ENCODE measurements at regions not wholly inside any gene's neighbourhood (a gene's known extent, or its start where the extent isn't known, plus 50 kb on each side); places are given as distances from the start of the nearest gene placed in this dataset.

GRCh38 chr11:95584180-95584579 is 205.4 kb downstream of the FAM76B start:
- Histone ChIP-seq H3K27me3 (replicated peaks; ENCODE audit: control insufficient read depth, insufficient read depth, low read length) (no peaks in the 10 kb centered on the region), H3K4me3 (replicated peaks; ENCODE audit: low read depth, low read length) (no peak overlapping the region), H3K36me3 (ENCODE audit: control insufficient read depth, insufficient read depth, low read length) (no peaks in the 10 kb centered on the region)
- TF ChIP-seq, protein P1, sequence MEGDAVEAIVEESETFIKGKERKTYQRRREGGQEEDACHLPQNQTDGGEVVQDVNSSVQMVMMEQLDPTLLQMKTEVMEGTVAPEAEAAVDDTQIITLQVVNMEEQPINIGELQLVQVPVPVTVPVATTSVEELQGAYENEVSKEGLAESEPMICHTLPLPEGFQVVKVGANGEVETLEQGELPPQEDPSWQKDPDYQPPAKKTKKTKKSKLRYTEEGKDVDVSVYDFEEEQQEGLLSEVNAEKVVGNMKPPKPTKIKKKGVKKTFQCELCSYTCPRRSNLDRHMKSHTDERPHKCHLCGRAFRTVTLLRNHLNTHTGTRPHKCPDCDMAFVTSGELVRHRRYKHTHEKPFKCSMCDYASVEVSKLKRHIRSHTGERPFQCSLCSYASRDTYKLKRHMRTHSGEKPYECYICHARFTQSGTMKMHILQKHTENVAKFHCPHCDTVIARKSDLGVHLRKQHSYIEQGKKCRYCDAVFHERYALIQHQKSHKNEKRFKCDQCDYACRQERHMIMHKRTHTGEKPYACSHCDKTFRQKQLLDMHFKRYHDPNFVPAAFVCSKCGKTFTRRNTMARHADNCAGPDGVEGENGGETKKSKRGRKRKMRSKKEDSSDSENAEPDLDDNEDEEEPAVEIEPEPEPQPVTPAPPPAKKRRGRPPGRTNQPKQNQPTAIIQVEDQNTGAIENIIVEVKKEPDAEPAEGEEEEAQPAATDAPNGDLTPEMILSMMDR (IDR thresholded peaks at IDR 0.05; ENCODE audit: insufficient read depth, low read length, poor library complexity, severe bottlenecking): no peak
- DNase-seq (ENCODE audit: extremely low read depth, insufficient read length): no peak

GRCh38 chr11:95577716-95578460 is 211.7 kb downstream of the FAM76B start:
- Histone ChIP-seq H3K36me3 (ENCODE audit: control insufficient read depth, insufficient read depth, low read length) (no peaks in the 10 kb centered on the region), H3K27me3 (replicated peaks; ENCODE audit: control insufficient read depth, insufficient read depth, low read length) (no peaks in the 10 kb centered on the region; the same call in none of the 2 replicates), H3K4me3 (replicated peaks; ENCODE audit: low read depth, low read length) (no peak overlapping the region)
- no peak for DNase-seq (ENCODE audit: extremely low read depth, insufficient read length)
- TF ChIP-seq, protein P1 (IDR thresholded peaks at IDR 0.05; ENCODE audit: insufficient read depth, low read length, poor library complexity, severe bottlenecking): no peak

DNA sequence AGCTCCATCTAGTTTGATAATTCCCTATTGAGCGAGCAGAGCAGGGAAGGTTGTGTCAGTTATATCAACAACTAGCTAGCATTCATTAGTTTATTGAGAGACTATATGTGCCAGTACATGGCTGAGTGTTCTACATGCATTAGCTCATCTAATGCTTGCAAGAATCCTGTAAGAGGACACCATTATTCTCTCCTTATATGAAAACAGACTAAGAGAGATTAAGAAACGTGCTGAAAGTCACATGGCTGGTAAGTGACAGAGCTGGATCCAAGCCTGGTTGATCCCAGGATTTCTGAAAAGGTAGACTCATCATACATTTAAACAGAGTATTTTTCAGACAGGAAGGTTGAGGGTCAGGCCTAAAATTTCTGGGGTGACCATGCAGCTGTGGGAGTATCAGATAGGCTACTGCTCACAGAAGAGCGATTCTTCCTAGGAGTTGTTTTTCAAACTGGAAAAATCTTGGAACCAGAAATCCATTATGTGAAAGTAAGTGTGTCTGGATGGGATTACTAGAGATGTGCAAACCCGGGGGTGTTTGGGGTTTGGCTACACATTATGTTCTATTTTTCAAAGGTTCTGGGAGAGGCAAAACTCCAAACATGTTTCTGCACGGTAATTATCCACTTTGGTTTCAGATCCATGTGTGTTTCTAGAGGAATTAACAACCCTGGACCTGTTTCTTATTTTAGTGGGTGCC is 213.3 kb downstream of the FAM76B start:
- Histone ChIP-seq H3K36me3 (ENCODE audit: control insufficient read depth, insufficient read depth, low read length) (no peaks in the 10 kb centered on the region), H3K27me3 (replicated peaks; ENCODE audit: control insufficient read depth, insufficient read depth, low read length) (no peaks in the 10 kb centered on the region; the same call in none of the 2 replicates), H3K4me3 (replicated peaks; ENCODE audit: low read depth, low read length) (no peak overlapping the region)
- no peak for DNase-seq (ENCODE audit: extremely low read depth, insufficient read length)
- TF ChIP-seq, protein P1 (IDR thresholded peaks at IDR 0.05; ENCODE audit: insufficient read depth, low read length, poor library complexity, severe bottlenecking): no peak

GRCh38 chr11:95575517-95575916 is 214.1 kb downstream of the FAM76B start:
- TF ChIP-seq, protein P1 (IDR thresholded peaks at IDR 0.05; ENCODE audit: insufficient read depth, low read length, poor library complexity, severe bottlenecking): no peak
- Histone ChIP-seq H3K27me3 (replicated peaks; ENCODE audit: control insufficient read depth, insufficient read depth, low read length) (no peaks in the 10 kb centered on the region; the same call in none of the 2 replicates), H3K4me3 (replicated peaks; ENCODE audit: low read depth, low read length) (no peak overlapping the region), H3K36me3 (ENCODE audit: control insufficient read depth, insufficient read depth, low read length) (no peaks in the 10 kb centered on the region)
- DNase-seq (ENCODE audit: extremely low read depth, insufficient read length): no peak

GRCh38 chr11:95571718-95572260 is 217.8 kb downstream of the FAM76B start:
- H3K27me3 ChIP-seq (replicated peaks; ENCODE audit: control insufficient read depth, insufficient read depth, low read length): no peaks in the 10 kb centered on the region; the same call in none of the 2 replicates
- no peaks in the 10 kb centered on the region for H3K36me3 ChIP-seq (ENCODE audit: control insufficient read depth, insufficient read depth, low read length)
- no peak overlapping the region for H3K4me3 ChIP-seq (replicated peaks; ENCODE audit: low read depth, low read length)
- TF ChIP-seq, protein P1 (IDR thresholded peaks at IDR 0.05; ENCODE audit: insufficient read depth, low read length, poor library complexity, severe bottlenecking): no peak
- DNase-seq (ENCODE audit: extremely low read depth, insufficient read length): no peak

Data from GM06990 (cell line).